IMR-90 (cell line): ENCODE measurements at regions not wholly inside any gene's neighbourhood (a gene's known extent, or its start where the extent isn't known, plus 50 kb on each side); places are given as distances from the start of the nearest gene placed in this dataset.

Source experiments
- ATAC-seq: fragments of 200-7000 bp; cut with Tn5 transposase; 2 replicates; pipeline ENCODE4 v1.9.1; 2020; ENCODE audit warnings: low read depth, mild to moderate bottlenecking, moderate library complexity
- BruUV-seq: library from RNA; stranded (reverse); fragments of 400-500 nt; replicated peaks from 2 replicates; lab custom pipeline; 2021; lab: Mats Ljungman, UMichigan
- CTCF ChIA-PET: fragments of 300-600 bp; formaldehyde crosslinking; extraction: SDS; loops from one replicate; lab custom pipeline; 2021; ENCODE audit warnings: antibody characterized with exemption; lab: Yijun Ruan, JAX
- POLR2A ChIA-PET: fragments of 300-600 bp; sonication (Branson Sonifier 250); formaldehyde crosslinking; loops from one replicate; lab custom pipeline; 2022; ENCODE audit warnings: antibody characterized with exemption; ENCODE audit not compliant: unreplicated experiment; lab: Charles Lee
- DNase-seq: peaks from one replicate; pipeline ENCODE4 v3.0.0; 2013
- H2AFZ ChIP-seq: replicated peaks from 2 replicates; pipeline ENCODE3; 2013; ENCODE audit warnings: low read length, mild to moderate bottlenecking; ENCODE audit not compliant: poor library complexity
- H2AK5ac ChIP-seq: 2 replicates; pipeline ENCODE4 v1.6.1; 2013; ENCODE audit warnings: low read depth, low read length, inconsistent platforms
- H2AK9ac ChIP-seq: replicated peaks from 2 replicates; pipeline ENCODE3; 2013; ENCODE audit warnings: mild to moderate bottlenecking, low read depth, low read length, moderate library complexity; ENCODE audit not compliant: poor library complexity
- H2BK120ac ChIP-seq: 2 replicates; pipeline ENCODE4 v1.6.1; 2013; ENCODE audit warnings: low read depth, low read length, inconsistent platforms
- H2BK15ac ChIP-seq: 3 replicates; pipeline ENCODE4 v1.6.1; 2013; ENCODE audit warnings: low read depth, low read length, inconsistent platforms
- H2BK20ac ChIP-seq: 2 replicates; pipeline ENCODE4 v1.6.1; 2013; ENCODE audit warnings: low read depth, mild to moderate bottlenecking, inconsistent platforms, low read length, moderate library complexity
- H2BK5ac ChIP-seq: 2 replicates; pipeline ENCODE4 v1.6.1; 2013; ENCODE audit warnings: mild to moderate bottlenecking, low read depth, low read length, inconsistent platforms; ENCODE audit not compliant: poor library complexity, severe bottlenecking
- H3K14ac ChIP-seq: replicated peaks from 2 replicates; pipeline ENCODE4 v1.6.1; 2013; ENCODE audit warnings: low read depth, low read length, inconsistent platforms
- H3K18ac ChIP-seq: 2 replicates; pipeline ENCODE4 v1.6.1; 2013; ENCODE audit warnings: low read depth, low read length, control low read depth
- H3K23ac ChIP-seq: 2 replicates; pipeline ENCODE4 v1.6.1; 2013; ENCODE audit warnings: low read depth, low read length, inconsistent platforms
- H3K27ac ChIP-seq: 2 replicates; pipeline ENCODE4 v1.5.1; 2013; ENCODE audit warnings: mild to moderate bottlenecking, control low read depth, low read length; ENCODE audit not compliant: insufficient read depth
- H3K27me3 ChIP-seq: 2 replicates; pipeline ENCODE4 v1.6.1; 2013; ENCODE audit warnings: low read length; ENCODE audit not compliant: control insufficient read depth, insufficient read depth
- H3K36me3 ChIP-seq: 2 replicates; pipeline ENCODE4 v1.6.1; 2013; ENCODE audit warnings: low read length, mixed read lengths; ENCODE audit not compliant: control insufficient read depth, insufficient read depth
- H3K4ac ChIP-seq: 2 replicates; pipeline ENCODE4 v1.6.1; 2013; ENCODE audit warnings: low read depth, low read length, inconsistent platforms
- H3K4me1 ChIP-seq: 2 replicates; pipeline ENCODE4 v1.6.1; 2013; ENCODE audit warnings: low read length, mixed read lengths; ENCODE audit not compliant: control insufficient read depth, insufficient read depth
- H3K4me2 ChIP-seq: 2 replicates; pipeline ENCODE4 v1.6.1; 2013; ENCODE audit warnings: low read depth, mild to moderate bottlenecking, control low read depth, low read length, moderate library complexity
- H3K4me3 ChIP-seq: 2 replicates; pipeline ENCODE4 v1.5.1; 2013; ENCODE audit warnings: low read depth, mild to moderate bottlenecking, control low read depth, low read length, moderate library complexity; ENCODE audit not compliant: insufficient read depth
- H3K56ac ChIP-seq: 2 replicates; pipeline ENCODE4 v1.6.1; 2013; ENCODE audit warnings: low read length, inconsistent platforms; ENCODE audit not compliant: insufficient read depth; ENCODE audit errors: extremely low read depth
- H3K79me1 ChIP-seq, 2 experiments: 2 replicates each; pipeline ENCODE4 v1.6.1; 2013; ENCODE audit warnings: low read length in 2 of 2, inconsistent platforms in 1 of 2, low read depth in 1 of 2
- H3K9ac ChIP-seq: 2 replicates; pipeline ENCODE4 v1.6.1; 2013; ENCODE audit warnings: low read depth, low read length, control low read depth
- H3K9me1 ChIP-seq: 2 replicates; pipeline ENCODE4 v1.6.1; 2013; ENCODE audit warnings: low read length, inconsistent platforms; ENCODE audit not compliant: insufficient read depth
- H3K9me3 ChIP-seq: 2 replicates; pipeline ENCODE4 v1.6.1; 2013; ENCODE audit warnings: low read length; ENCODE audit not compliant: control insufficient read depth, insufficient read depth
- H4K20me1 ChIP-seq: 2 replicates; pipeline ENCODE4 v1.6.1; 2013; ENCODE audit warnings: low read length, inconsistent platforms; ENCODE audit not compliant: insufficient read depth
- H4K5ac ChIP-seq: 2 replicates; pipeline ENCODE4 v1.6.1; 2013; ENCODE audit warnings: mild to moderate bottlenecking, low read depth, low read length, control low read depth
- H4K8ac ChIP-seq, 2 experiments: 2 replicates each; pipeline ENCODE4 v1.6.1; 2013; ENCODE audit warnings: low read depth in 2 of 2, low read length in 2 of 2, control low read depth in 1 of 2, inconsistent platforms in 1 of 2
- H4K91ac ChIP-seq: 2 replicates; pipeline ENCODE4 v1.6.1; 2013; ENCODE audit warnings: low read depth, low read length, inconsistent platforms; ENCODE audit not compliant: insufficient read depth
- MAFK ChIP-seq: IDR thresholded peaks from 2 replicates; pipeline ENCODE4 v1.6.1; 2012; ENCODE audit warnings: low read depth, low read length, improper control_type of control experiment
- NFE2L2 ChIP-seq: fragments of 150-350 bp; IDR thresholded peaks from 2 replicates; pipeline ENCODE4 v1.6.1; 2016; ENCODE audit warnings: low read depth, mild to moderate bottlenecking, low read length
- POLR2A ChIP-seq: IDR thresholded peaks from 2 replicates; pipeline ENCODE4 v1.6.1; 2012; ENCODE audit warnings: mild to moderate bottlenecking, low read depth, low read length
- RAD21 ChIP-seq: IDR thresholded peaks from 2 replicates; pipeline ENCODE4 v1.6.1; 2012; ENCODE audit warnings: low read length, improper control_type of control experiment
- SMC3 ChIP-seq: fragments of 150-350 bp; IDR thresholded peaks from 2 replicates; pipeline ENCODE4 v1.6.1; 2016; ENCODE audit warnings: low read depth, mild to moderate bottlenecking, antibody characterized with exemption, low read length, moderate library complexity
- dilution Hi-C: fragments of 300-500 bp; cut with HindIII; formaldehyde crosslinking; loops from one replicate; pipeline ENCODE4 v1.14.3; 2018; ENCODE audit warnings: low sequenced_read_pairs; ENCODE audit not compliant: unreplicated experiment
- in situ Hi-C: fragments of 300-500 bp; cut with MboI; formaldehyde crosslinking; loops from 3 replicates; pipeline ENCODE4 v1.14.3; 2019; ENCODE audit warnings: low sequenced_read_pairs, inconsistent platforms, mixed read lengths
- intact Hi-C: fragments of 100-400 bp; cut with micrococcal nuclease; formaldehyde crosslinking; loops from 2 replicates; pipeline ENCODE4 v1.10.0; 2022
- TF ChIP-seq, protein P1 (sequence below): fragments of 150-350 bp; IDR thresholded peaks from 2 replicates; pipeline ENCODE4 v1.6.1; 2016; ENCODE audit warnings: low read depth, mild to moderate bottlenecking, low read length, moderate library complexity, borderline replicate concordance

DNA sequence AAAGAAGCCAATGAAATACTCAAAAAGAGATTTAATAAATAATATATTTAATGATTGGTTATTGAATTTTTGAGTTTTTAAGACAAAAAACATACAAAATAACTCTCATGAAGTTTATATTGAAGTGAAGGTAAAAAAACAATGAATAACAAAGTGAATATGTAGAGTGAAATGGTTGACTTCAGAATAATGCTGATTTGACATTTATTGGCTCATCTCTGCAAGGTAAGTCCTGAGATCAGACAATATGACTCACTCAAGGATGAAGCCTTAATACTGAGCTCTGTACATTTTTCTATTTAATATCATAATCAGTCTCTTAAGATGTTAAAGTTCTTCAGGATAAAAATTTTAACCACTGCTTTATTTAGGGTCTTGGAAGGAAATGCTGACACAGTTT is 1398.9 kb upstream of the PCDH9 start:
- TF ChIP-seq SMC3, result no peak
- TF ChIP-seq MAFK, result peak; percentile 94
- no peak for TF ChIP-seq POLR2A
- TF ChIP-seq, protein P1, sequence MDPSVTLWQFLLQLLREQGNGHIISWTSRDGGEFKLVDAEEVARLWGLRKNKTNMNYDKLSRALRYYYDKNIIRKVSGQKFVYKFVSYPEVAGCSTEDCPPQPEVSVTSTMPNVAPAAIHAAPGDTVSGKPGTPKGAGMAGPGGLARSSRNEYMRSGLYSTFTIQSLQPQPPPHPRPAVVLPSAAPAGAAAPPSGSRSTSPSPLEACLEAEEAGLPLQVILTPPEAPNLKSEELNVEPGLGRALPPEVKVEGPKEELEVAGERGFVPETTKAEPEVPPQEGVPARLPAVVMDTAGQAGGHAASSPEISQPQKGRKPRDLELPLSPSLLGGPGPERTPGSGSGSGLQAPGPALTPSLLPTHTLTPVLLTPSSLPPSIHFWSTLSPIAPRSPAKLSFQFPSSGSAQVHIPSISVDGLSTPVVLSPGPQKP, result no peak
- TF ChIP-seq NFE2L2, result no peak
- no peak for TF ChIP-seq RAD21
- Histone ChIP-seq H3K23ac (no peak overlapping the region), H4K8ac (no peak overlapping the region), H2AK9ac (no peak overlapping the region), H3K27me3 (no peaks in the 10 kb centered on the region), H2BK5ac (no peak overlapping the region), H4K91ac (no peak overlapping the region), H3K56ac (no peak overlapping the region), H2BK15ac (no peak overlapping the region), H2BK20ac (no peak overlapping the region), H3K4me2 (no peak overlapping the region), H3K4me1 (no peaks in the 10 kb centered on the region), H3K4ac (no peak overlapping the region), H2AFZ (no peak overlapping the region), H3K4me3 (no peak overlapping the region), H3K27ac (no peak overlapping the region), H3K79me1 (no peaks in the 10 kb centered on the region), H4K20me1 (no peaks in the 10 kb centered on the region), H2BK120ac (no peak overlapping the region), H3K14ac (no peak overlapping the region), H3K18ac (no peak overlapping the region), H3K9ac (no peak overlapping the region), H4K5ac (no peak overlapping the region), H3K9me3 (peaks cover 4% of the 10 kb centered on the region; the same call in 1 of the 2 replicates), H3K9me1 (no peaks in the 10 kb centered on the region), H3K36me3 (no peaks in the 10 kb centered on the region), H2AK5ac (no peak overlapping the region)
- intact Hi-C loops, result no loop called here
- POLR2A ChIA-PET, result no interaction called here
- dilution Hi-C loops, result no loop called here
- ATAC-seq (no peak), DNase-seq (no peak)
- CTCF ChIA-PET, result no interaction called here
- in situ Hi-C loops, result no loop called here
- no TSS peak for BruUV-seq
